ENCODE measurements at regions not wholly inside any gene's neighbourhood (a gene's known extent, or its start where the extent isn't known, plus 50 kb on each side); places are given as distances from the start of the nearest gene placed in this dataset.

DNA sequence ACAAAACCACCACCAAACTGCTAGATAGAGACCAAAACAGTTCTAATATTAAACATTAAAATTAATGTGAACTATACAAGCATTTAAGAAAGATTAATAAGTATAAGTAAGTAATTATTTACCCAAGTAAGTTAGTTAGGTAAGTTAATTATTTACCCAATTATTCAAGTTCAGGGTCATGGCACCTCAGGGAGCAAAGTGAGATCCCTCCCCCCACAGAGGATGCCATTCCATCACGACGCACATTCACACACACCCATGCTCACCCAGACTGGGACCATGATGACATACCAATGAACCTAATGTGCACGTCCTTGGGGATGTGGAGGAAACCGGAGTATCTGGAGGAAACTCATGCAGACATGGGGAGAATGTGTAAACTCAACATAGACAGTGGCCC, 229.1 kb downstream of the NR2F2 start:
- TF ChIP-seq CTCF (IDR thresholded peaks at IDR 0.05; ENCODE audit: borderline replicate concordance, extremely low read depth, low read length, poor library complexity, severe bottlenecking) (no peak), EZH2 (IDR thresholded peaks at IDR 0.05; ENCODE audit: borderline replicate concordance, low read depth, low read length, severe bottlenecking) (no peak)
